ENCODE measurements at regions not wholly inside any gene's neighbourhood (a gene's known extent, or its start where the extent isn't known, plus 50 kb on each side); places are given as distances from the start of the nearest gene placed in this dataset.

DNA sequence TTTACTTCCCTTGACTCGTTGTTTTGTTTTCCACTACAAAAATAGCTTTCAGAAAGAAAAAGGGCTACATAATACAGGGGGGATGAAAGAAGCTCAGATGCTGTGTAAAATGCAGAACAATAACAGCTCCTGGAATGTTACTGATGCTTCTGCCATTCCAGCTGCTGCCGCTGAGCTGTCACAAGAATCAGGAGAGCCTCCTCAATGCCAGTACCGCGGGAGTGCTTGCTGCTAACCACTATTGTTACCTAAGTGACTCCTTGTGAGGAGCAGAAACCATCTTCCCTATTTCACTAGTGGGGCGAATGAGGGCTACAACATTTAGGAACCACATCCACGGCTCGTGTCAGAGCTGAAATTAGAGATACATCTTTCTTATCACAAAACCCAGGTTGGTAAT is 384.8 kb downstream of the GALR1 start:
- no peak for TF ChIP-seq ZNF232 (CRISPR knock-in tag; IDR thresholded peaks at IDR 0.05; ENCODE audit: borderline replicate concordance)
- no peak for TF ChIP-seq EZH2 (conservative IDR thresholded peaks at IDR 0.05; ENCODE audit: low read depth, low read length)
- TF ChIP-seq, protein P1, sequence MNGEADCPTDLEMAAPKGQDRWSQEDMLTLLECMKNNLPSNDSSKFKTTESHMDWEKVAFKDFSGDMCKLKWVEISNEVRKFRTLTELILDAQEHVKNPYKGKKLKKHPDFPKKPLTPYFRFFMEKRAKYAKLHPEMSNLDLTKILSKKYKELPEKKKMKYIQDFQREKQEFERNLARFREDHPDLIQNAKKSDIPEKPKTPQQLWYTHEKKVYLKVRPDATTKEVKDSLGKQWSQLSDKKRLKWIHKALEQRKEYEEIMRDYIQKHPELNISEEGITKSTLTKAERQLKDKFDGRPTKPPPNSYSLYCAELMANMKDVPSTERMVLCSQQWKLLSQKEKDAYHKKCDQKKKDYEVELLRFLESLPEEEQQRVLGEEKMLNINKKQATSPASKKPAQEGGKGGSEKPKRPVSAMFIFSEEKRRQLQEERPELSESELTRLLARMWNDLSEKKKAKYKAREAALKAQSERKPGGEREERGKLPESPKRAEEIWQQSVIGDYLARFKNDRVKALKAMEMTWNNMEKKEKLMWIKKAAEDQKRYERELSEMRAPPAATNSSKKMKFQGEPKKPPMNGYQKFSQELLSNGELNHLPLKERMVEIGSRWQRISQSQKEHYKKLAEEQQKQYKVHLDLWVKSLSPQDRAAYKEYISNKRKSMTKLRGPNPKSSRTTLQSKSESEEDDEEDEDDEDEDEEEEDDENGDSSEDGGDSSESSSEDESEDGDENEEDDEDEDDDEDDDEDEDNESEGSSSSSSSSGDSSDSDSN (CRISPR knock-in tag; IDR thresholded peaks at IDR 0.05) = no peak
- TF ChIP-seq HNRNPL (IDR thresholded peaks at IDR 0.05; ENCODE audit: low read depth, low read length) = no peak
- TF ChIP-seq, protein P2, sequence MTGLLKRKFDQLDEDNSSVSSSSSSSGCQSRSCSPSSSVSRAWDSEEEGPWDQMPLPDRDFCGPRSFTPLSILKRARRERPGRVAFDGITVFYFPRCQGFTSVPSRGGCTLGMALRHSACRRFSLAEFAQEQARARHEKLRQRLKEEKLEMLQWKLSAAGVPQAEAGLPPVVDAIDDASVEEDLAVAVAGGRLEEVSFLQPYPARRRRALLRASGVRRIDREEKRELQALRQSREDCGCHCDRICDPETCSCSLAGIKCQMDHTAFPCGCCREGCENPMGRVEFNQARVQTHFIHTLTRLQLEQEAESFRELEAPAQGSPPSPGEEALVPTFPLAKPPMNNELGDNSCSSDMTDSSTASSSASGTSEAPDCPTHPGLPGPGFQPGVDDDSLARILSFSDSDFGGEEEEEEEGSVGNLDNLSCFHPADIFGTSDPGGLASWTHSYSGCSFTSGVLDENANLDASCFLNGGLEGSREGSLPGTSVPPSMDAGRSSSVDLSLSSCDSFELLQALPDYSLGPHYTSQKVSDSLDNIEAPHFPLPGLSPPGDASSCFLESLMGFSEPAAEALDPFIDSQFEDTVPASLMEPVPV (CRISPR knock-in tag; IDR thresholded peaks at IDR 0.05) = no peak
- no peak for TF ChIP-seq ZIK1 (CRISPR knock-in tag; IDR thresholded peaks at IDR 0.05; ENCODE audit: borderline replicate concordance, low read depth)

All from HepG2 (cell line).